ENCODE measurements at regions not wholly inside any gene's neighbourhood (a gene's known extent, or its start where the extent isn't known, plus 50 kb on each side); places are given as distances from the start of the nearest gene placed in this dataset.

DNA sequence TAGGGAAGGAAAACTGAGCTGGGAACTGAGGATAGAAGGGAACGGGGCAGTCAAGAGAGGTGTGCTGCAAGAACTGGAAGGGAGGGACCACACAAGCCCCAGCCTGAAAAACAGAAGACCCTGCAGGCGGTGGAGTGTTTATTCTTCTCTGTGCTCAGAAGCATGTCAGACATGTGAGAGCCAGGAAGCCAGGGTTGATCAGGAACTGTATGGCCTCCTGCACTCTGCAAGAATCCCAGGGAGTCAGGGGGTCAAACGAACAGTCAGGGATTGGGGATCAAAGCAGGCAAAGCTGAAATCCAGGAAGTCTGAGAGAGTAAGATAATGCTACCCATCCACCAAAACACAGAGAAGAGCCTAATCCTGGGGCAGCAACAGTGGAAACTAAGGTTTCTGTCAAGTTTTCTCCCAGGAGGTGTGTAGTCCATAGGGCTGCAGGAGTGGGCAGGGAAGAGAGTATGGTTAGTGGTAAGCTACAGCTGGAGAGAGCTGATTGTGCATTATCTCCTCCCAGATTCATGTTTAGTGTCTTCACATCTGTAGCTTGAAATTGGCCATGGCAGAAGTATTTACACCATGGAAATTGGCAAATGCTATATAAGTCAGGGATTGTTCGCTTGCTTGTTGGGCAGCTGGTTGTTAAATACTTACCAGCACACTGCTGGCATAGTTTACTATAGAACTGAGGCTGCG lies 115.4 kb upstream of the SLC44A1 start:
- no peak overlapping the region for H3K9ac ChIP-seq (ENCODE audit: low read length)
- H3K36me3 ChIP-seq (ENCODE audit: control insufficient read depth, insufficient read depth, low read length) = no peaks in the 10 kb centered on the region
- no peaks in the 10 kb centered on the region for H3K27me3 ChIP-seq (ENCODE audit: control insufficient read depth, insufficient read depth, low read length)
- H3K27ac ChIP-seq (ENCODE audit: low read depth, low read length) = no peak overlapping the region
- peaks cover 10% of the 10 kb centered on the region; the same call in 1 of the 2 replicates for H3K4me1 ChIP-seq (ENCODE audit: control insufficient read depth, insufficient read depth, low read length)
- H3K9me3 ChIP-seq (ENCODE audit: control insufficient read depth, insufficient read depth, low read depth, low read length) = no peaks in the 10 kb centered on the region
- H3K4me3 ChIP-seq (ENCODE audit: low read depth, low read length) = no peak overlapping the region

DNA sequence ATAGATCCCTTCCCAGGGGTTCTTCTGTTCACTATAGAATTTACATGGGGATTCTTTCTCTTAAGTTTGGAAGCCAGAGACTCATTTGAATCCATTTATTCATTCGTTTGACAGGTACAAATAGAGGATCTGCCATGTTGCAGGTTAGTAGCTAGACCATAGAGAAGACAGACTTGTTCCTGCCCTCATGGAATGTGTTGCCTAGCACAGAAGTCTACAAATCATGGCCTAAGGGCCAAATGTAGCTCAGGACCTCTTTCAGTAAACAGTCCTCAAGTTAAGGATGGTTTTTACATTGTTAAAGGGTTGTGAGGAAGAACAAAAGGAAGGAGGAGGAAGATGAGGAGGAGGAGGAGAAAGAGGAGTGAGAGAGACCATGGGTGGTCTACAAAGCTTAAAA lies 114.7 kb upstream of the SLC44A1 start:
- no peak overlapping the region for H3K27ac ChIP-seq (ENCODE audit: low read depth, low read length)
- no peak overlapping the region for H3K4me3 ChIP-seq (ENCODE audit: low read depth, low read length)
- H3K9me3 ChIP-seq (ENCODE audit: control insufficient read depth, insufficient read depth, low read depth, low read length) = no peaks in the 10 kb centered on the region
- peaks cover 10% of the 10 kb centered on the region; the same call in 1 of the 2 replicates for H3K4me1 ChIP-seq (ENCODE audit: control insufficient read depth, insufficient read depth, low read length)
- no peaks in the 10 kb centered on the region for H3K36me3 ChIP-seq (ENCODE audit: control insufficient read depth, insufficient read depth, low read length)
- no peak overlapping the region for H3K9ac ChIP-seq (ENCODE audit: low read length)
- no peaks in the 10 kb centered on the region for H3K27me3 ChIP-seq (ENCODE audit: control insufficient read depth, insufficient read depth, low read length)

DNA sequence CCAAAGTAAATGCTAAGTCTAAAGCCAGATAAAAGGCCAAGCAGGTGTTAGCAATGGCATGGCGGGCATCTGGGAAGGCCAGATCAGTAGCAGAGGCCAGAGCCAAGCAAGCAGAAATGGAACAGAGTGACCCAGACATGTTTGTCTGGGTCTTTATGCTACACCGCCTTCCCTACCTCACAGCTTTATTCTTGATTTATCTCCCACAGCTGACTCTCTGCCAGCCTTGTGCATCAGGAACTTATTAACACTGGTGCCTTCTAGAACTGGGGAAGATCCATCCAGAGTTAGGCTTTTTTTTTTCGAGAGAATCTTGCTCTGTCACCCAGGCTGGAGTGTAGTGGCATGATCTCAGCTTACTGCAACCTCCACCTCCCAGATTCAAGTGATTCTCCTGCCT lies 112.5 kb upstream of the SLC44A1 start:
- Histone ChIP-seq H3K9ac (ENCODE audit: low read length) (no peak overlapping the region), H3K27ac (ENCODE audit: low read depth, low read length) (no peak overlapping the region), H3K4me3 (ENCODE audit: low read depth, low read length) (no peak overlapping the region), H3K27me3 (ENCODE audit: control insufficient read depth, insufficient read depth, low read length) (no peaks in the 10 kb centered on the region), H3K9me3 (ENCODE audit: control insufficient read depth, insufficient read depth, low read depth, low read length) (no peaks in the 10 kb centered on the region), H3K36me3 (ENCODE audit: control insufficient read depth, insufficient read depth, low read length) (no peaks in the 10 kb centered on the region), H3K4me1 (ENCODE audit: control insufficient read depth, insufficient read depth, low read length) (peaks cover 14% of the 10 kb centered on the region)

GRCh38 chr9:105132606-105133005 lies 111.8 kb upstream of the SLC44A1 start:
- no peak overlapping the region for H3K27ac ChIP-seq (ENCODE audit: low read depth, low read length)
- H3K9ac ChIP-seq (ENCODE audit: low read length) = no peak overlapping the region

DNA sequence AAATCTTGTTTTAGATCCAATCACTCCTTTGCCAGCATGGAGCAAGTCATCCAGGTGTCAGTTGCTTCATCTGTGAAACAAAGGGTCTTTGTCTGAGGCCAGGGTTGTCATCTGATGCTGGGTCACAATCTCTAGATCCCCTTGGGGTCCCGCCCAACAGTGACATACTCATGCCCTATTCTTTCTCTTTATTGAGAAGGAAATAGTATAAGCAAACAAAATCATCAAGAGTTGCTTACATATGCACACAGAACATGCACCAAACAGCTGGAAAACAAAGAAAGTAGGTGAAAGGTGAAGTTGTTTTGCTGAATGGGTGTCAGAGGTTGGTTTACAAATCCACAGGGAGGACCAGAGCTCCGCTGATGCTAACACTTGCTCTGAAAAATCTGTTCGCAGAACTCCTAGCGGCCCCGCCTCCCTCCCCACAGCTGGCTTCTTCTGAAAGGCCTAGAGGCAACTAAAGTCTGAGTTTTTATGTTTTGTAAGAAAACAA lies 106.1 kb upstream of the SLC44A1 start:
- H3K9ac ChIP-seq (ENCODE audit: low read length) = no peak overlapping the region
- no peaks in the 10 kb centered on the region for H3K27me3 ChIP-seq (ENCODE audit: control insufficient read depth, insufficient read depth, low read length)
- peak overlapping the region; percentile 32; the same call in 1 of the 2 replicates for H3K27ac ChIP-seq (ENCODE audit: low read depth, low read length)
- H3K4me3 ChIP-seq (ENCODE audit: low read depth, low read length) = no peak overlapping the region
- H3K9me3 ChIP-seq (ENCODE audit: control insufficient read depth, insufficient read depth, low read depth, low read length) = peaks cover 3% of the 10 kb centered on the region; the same call in 1 of the 2 replicates
- no peaks in the 10 kb centered on the region for H3K36me3 ChIP-seq (ENCODE audit: control insufficient read depth, insufficient read depth, low read length)
- peaks cover 32% of the 10 kb centered on the region for H3K4me1 ChIP-seq (ENCODE audit: control insufficient read depth, insufficient read depth, low read length)

More at GRCh38 chr9:105132606-105133005, 111.8 kb upstream of the SLC44A1 start:
- H3K27me3 ChIP-seq (ENCODE audit: control insufficient read depth, insufficient read depth, low read length) = no peaks in the 10 kb centered on the region
- H3K9me3 ChIP-seq (ENCODE audit: control insufficient read depth, insufficient read depth, low read depth, low read length) = peaks cover 1% of the 10 kb centered on the region; the same call in 1 of the 2 replicates
- peaks cover 12% of the 10 kb centered on the region for H3K4me1 ChIP-seq (ENCODE audit: control insufficient read depth, insufficient read depth, low read length)
- H3K36me3 ChIP-seq (ENCODE audit: control insufficient read depth, insufficient read depth, low read length) = no peaks in the 10 kb centered on the region
- no peak overlapping the region for H3K4me3 ChIP-seq (ENCODE audit: low read depth, low read length)

- Histone ChIP-seq H3K4me3 (ENCODE audit: low read depth, low read length) (no peak overlapping the region), H3K27me3 (ENCODE audit: control insufficient read depth, insufficient read depth, low read length) (no peaks in the 10 kb centered on the region), H3K9me3 (ENCODE audit: control insufficient read depth, insufficient read depth, low read depth, low read length) (peaks cover 3% of the 10 kb centered on the region; the same call in 1 of the 2 replicates)
Measured at GRCh38 chr9:105141146-105141975, 103.1 kb upstream of the SLC44A1 start.

DNA sequence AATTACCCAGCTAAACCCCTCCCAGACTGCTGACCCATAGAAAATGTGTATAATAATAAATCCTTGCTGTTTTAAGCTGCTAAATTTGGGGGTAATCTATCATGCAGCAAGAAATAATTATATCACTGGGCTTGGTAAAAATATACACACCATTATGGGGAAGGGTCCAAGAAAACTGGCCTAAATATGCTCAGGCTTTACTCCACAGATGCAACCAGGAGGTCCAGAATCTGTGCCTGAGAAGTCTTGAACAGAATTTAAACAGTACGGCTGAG lies 102.5 kb upstream of the SLC44A1 start:
- Histone ChIP-seq H3K27me3 (ENCODE audit: control insufficient read depth, insufficient read depth, low read length) (no peaks in the 10 kb centered on the region), H3K4me3 (ENCODE audit: low read depth, low read length) (no peak overlapping the region), H3K27ac (ENCODE audit: low read depth, low read length) (no peak overlapping the region), H3K36me3 (ENCODE audit: control insufficient read depth, insufficient read depth, low read length) (no peaks in the 10 kb centered on the region), H3K4me1 (ENCODE audit: control insufficient read depth, insufficient read depth, low read length) (peaks cover 29% of the 10 kb centered on the region), H3K9ac (ENCODE audit: low read length) (no peak overlapping the region), H3K9me3 (ENCODE audit: control insufficient read depth, insufficient read depth, low read depth, low read length) (peaks cover 3% of the 10 kb centered on the region; the same call in 1 of the 2 replicates)

More at GRCh38 chr9:105141146-105141975, 103.1 kb upstream of the SLC44A1 start:
- no peaks in the 10 kb centered on the region for H3K36me3 ChIP-seq (ENCODE audit: control insufficient read depth, insufficient read depth, low read length)
- H3K27ac ChIP-seq (ENCODE audit: low read depth, low read length) = no peak overlapping the region
- no peak overlapping the region for H3K9ac ChIP-seq (ENCODE audit: low read length)
- peaks cover 32% of the 10 kb centered on the region for H3K4me1 ChIP-seq (ENCODE audit: control insufficient read depth, insufficient read depth, low read length)

- H3K36me3 ChIP-seq (ENCODE audit: control insufficient read depth, insufficient read depth, low read length) = no peaks in the 10 kb centered on the region
- H3K9me3 ChIP-seq (ENCODE audit: control insufficient read depth, insufficient read depth, low read depth, low read length) = peaks cover 2% of the 10 kb centered on the region; the same call in 1 of the 2 replicates
- no peak overlapping the region for H3K4me3 ChIP-seq (ENCODE audit: low read depth, low read length)
- no peaks in the 10 kb centered on the region for H3K27me3 ChIP-seq (ENCODE audit: control insufficient read depth, insufficient read depth, low read length)
- H3K27ac ChIP-seq (ENCODE audit: low read depth, low read length) = no peak overlapping the region
- H3K9ac ChIP-seq (ENCODE audit: low read length) = no peak overlapping the region
- peaks cover 29% of the 10 kb centered on the region for H3K4me1 ChIP-seq (ENCODE audit: control insufficient read depth, insufficient read depth, low read length)
Measured at GRCh38 chr9:105142406-105143135, 101.9 kb upstream of the SLC44A1 start.

DNA sequence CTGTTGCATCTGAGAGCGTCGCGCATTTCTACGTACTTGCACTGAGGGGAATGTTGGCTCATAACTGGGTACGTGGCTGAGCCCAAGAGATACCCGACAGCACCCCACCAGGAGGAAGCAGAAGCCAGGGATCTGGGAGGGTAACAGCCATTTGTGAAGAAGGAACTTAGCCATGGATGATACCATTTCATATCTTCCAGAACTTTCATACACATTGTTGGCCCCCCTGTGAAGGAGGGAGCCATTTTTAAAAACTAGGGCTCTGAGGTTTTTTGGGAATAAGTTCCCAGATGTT lies 101.4 kb upstream of the SLC44A1 start:
- Histone ChIP-seq H3K9ac (ENCODE audit: low read length) (no peak overlapping the region), H3K4me3 (ENCODE audit: low read depth, low read length) (no peak overlapping the region), H3K9me3 (ENCODE audit: control insufficient read depth, insufficient read depth, low read depth, low read length) (no peaks in the 10 kb centered on the region), H3K4me1 (ENCODE audit: control insufficient read depth, insufficient read depth, low read length) (peaks cover 29% of the 10 kb centered on the region), H3K27ac (ENCODE audit: low read depth, low read length) (no peak overlapping the region), H3K27me3 (ENCODE audit: control insufficient read depth, insufficient read depth, low read length) (no peaks in the 10 kb centered on the region), H3K36me3 (ENCODE audit: control insufficient read depth, insufficient read depth, low read length) (no peaks in the 10 kb centered on the region)

DNA sequence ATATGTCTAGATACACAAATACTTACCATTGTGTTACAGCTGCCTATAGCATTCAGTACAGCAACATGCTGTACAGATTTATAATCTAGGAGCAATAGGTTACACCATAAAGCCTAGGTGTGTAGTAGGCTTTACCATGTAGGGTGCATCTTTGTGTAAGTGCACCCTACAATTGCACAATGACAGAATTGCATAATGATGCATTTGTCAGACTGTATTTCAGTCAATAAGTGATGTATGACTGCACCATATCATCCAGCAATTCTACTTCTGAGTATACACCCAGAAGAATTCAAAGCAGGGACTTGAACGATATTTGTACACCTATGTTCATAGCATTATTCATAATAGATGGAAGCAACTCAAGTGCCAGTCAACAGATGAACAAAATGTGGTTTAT lies 100.4 kb upstream of the SLC44A1 start:
- no peak overlapping the region for H3K9ac ChIP-seq (ENCODE audit: low read length)
- no peaks in the 10 kb centered on the region for H3K36me3 ChIP-seq (ENCODE audit: control insufficient read depth, insufficient read depth, low read length)
- peaks cover 26% of the 10 kb centered on the region for H3K4me1 ChIP-seq (ENCODE audit: control insufficient read depth, insufficient read depth, low read length)
- H3K9me3 ChIP-seq (ENCODE audit: control insufficient read depth, insufficient read depth, low read depth, low read length) = no peaks in the 10 kb centered on the region
- H3K27me3 ChIP-seq (ENCODE audit: control insufficient read depth, insufficient read depth, low read length) = no peaks in the 10 kb centered on the region
- no peak overlapping the region for H3K4me3 ChIP-seq (ENCODE audit: low read depth, low read length)
- no peak overlapping the region for H3K27ac ChIP-seq (ENCODE audit: low read depth, low read length)

DNA sequence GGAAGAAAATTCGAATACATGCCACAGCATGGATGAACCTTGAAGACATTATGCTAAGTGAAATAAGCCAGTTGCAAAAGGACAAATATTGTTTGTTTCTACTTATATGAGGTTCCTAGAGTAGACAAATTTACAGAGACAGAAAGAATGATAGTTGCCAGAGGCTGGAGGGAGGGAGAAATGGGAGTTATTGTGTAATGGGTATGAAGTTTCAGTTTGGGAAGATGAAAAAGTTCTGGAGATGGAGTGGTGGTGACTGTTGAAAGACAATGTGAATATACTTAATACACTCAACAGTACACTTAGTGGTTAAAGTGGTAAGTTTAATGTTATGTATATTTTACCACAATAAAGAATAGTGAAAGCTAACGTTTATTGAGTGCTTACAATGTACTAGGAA lies 99.6 kb upstream of the SLC44A1 start:
- H3K4me3 ChIP-seq (ENCODE audit: low read depth, low read length) = no peak overlapping the region
- H3K9me3 ChIP-seq (ENCODE audit: control insufficient read depth, insufficient read depth, low read depth, low read length) = no peaks in the 10 kb centered on the region
- H3K36me3 ChIP-seq (ENCODE audit: control insufficient read depth, insufficient read depth, low read length) = no peaks in the 10 kb centered on the region
- H3K27ac ChIP-seq (ENCODE audit: low read depth, low read length) = no peak overlapping the region
- no peak overlapping the region for H3K9ac ChIP-seq (ENCODE audit: low read length)
- no peaks in the 10 kb centered on the region for H3K27me3 ChIP-seq (ENCODE audit: control insufficient read depth, insufficient read depth, low read length)
- peaks cover 21% of the 10 kb centered on the region for H3K4me1 ChIP-seq (ENCODE audit: control insufficient read depth, insufficient read depth, low read length)

All from HUES6 (cell line).